Stimulated activated naive CD8-positive, alpha-beta T cell treated with anti-CD3 and anti-CD28 coated beads, Interleukin-15, Interleukin-2, amounts not matched to agents 100 U/mL and 50 U/mL, for 24 hours (primary cell): ENCODE measurements at regions not wholly inside any gene's neighbourhood (a gene's known extent, or its start where the extent isn't known, plus 50 kb on each side); places are given as distances from the start of the nearest gene placed in this dataset.

ENCODE experiments used
- ATAC-seq: fragments of 150-1000 bp; cut with Tn5 transposase; one replicate; pipeline ENCODE4 v1.10.0; 2021
- DNase-seq: peaks from one replicate; pipeline ENCODE4 v3.0.0; 2021

DNA sequence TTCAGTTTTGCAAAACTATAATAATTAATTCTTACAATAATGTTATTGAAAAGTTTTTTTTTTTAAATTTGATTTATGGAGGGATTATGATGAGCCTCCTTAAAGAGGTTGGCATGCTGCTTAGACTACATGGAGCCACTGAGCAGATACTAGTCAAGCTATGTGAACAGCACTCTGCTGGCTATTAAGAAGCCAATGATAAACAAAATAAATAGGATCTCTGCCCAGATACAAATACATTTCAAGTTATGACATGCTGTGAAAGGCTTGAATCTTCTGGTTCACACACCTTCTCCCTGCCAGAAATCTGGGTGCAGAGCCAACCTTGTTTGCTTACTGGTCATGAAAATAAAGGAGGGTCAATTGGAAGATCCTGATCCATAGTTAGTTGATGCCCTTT lies 107.4 kb upstream of the NAV3 start:
- DNase-seq (no peak), ATAC-seq (no peak)

DNA sequence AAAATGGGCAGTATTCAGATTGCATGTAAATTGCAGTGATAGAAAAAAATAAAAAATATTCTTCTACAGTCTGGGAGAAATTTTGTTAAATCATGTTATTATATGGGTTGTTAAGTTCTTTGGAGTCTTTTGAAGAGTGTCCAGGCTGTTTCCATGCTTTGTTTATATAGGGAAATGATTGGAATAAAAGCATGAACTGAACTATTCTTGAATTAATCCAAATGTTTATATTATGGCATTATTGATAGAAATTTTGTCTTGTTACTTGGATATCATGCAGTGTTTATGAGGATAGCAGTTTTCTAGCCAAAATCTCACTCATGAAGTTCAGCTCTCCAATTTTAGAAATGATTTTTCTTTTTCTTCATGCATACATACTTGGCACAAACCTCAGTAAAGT lies 108.2 kb upstream of the NAV3 start:
- DNase-seq (no peak), ATAC-seq (no peak)

DNA sequence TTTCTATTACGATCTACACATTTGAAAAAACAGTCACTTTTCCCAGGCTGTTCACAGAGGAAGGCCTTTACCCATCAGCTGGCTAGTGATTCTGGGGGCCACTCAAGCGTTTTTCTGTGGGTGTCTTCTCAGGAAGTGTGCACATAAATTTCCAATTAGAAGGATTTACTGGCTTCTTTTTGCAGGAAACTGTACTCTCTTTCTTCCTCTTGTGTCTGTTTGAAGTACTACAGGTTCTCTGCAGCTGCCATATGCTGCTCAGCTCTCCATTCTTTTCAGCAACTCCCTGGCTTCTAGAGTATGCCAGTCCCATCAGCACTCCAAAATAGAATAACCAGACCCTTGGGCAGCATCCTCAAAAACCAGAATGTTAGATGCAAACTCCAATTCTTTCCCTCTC lies 110.4 kb upstream of the NAV3 start:
- no peak for DNase-seq
- ATAC-seq = no peak

DNA sequence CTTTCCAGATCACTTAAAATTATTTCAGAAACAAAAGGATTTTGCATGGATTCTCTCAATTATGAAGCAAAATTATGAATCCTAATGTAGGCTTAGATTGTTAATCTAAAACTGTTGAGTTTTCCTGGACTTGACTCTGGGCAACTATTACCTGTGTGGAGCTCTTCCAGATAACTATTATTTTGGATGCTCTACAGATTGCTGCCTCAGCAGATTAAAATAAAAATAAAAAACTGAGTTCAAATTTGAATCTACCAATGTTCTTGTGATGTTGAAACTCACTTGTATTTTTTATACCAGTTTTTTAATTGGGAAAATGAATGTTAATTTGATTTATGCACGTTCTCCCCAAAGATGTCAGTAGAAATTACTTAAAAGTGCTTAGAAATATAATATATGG lies 120.5 kb upstream of the NAV3 start:
- no peak for ATAC-seq
- DNase-seq = no peak

DNA sequence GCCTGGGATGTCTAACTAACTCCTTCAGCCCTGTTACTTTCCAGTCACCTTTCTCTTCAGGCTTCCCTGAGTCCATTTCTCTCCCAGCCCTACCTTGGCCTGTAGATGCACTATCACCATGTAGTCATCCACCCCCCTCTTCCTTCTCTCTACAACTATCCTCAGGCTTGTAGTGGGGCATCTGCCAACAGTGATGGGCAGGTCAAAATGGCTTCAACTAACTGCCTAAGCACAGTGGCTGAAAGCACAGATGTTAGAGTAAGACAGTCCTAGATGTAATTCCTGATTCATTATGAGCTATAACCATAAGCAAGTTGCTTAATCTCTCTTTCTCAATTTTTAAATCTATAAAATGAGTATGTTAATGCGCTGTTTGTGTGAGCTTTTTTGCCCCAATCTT lies 133.6 kb upstream of the NAV3 start:
- no peak for DNase-seq
- no peak for ATAC-seq

DNA sequence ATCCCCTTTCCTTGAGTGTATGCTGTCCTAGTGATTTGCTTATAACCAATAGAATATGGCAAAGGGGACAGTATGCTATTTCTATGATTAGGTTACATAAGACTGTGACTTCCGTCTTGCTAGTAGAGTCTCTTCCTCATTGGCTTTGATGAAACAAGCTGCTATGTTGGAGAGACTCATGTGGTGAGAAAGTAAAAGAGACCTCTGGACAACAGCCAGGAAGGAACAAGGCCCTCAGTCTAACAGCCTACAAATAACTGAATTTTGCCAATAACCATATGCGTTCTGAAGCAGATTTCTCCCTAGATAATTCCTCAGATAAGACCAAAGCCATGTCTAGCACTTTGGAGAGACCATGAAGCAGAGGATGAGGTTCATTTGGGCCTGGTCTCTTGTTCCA lies 134.5 kb upstream of the NAV3 start:
- no peak for DNase-seq
- ATAC-seq = no peak

DNA sequence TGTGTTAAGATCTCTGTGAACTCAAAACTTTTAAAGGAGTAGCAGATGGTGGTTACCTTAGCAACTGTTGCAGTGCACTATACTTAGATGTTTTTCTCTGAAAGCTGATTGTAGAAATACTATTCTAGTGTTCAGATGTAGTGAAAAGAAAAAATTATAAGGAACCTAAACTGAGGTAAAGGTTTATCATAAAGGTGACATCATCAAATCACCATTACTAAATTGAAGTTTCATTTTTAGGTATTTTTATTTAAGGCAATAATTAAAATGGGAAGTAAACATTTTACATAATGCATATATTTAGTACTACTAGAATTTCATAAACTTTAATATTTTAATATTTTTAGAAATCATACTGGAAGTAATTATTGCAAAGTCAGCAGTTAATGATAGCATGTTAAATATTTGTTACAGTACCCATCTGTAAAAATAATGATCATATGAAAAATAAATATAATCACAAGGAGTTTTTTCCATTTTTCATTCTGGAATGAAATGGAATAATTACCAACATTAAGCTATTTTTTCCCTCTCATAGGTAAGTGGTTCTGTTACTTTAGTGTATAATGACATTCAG lies 141.1 kb upstream of the NAV3 start:
- no peak for ATAC-seq
- DNase-seq = no peak

DNA sequence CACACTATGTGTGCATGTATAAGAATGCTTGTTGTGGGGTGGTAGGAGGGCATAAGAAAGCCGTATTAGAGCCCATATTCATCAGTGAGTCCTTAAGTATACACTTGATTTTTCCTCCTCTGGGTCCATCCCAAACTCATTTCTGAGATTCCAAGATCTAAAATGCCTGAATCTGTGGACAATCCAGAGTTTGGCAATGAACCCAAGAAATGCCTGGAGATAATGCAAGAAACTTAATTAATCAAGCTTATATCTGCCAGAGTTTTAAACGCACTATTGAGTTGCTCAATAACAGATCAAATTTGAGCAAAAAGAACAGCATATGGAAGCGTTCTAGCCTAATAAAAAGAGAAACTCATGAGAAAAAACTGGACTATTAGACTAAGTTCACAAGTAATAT lies 143.4 kb upstream of the NAV3 start:
- DNase-seq = no peak
- no peak for ATAC-seq

DNA sequence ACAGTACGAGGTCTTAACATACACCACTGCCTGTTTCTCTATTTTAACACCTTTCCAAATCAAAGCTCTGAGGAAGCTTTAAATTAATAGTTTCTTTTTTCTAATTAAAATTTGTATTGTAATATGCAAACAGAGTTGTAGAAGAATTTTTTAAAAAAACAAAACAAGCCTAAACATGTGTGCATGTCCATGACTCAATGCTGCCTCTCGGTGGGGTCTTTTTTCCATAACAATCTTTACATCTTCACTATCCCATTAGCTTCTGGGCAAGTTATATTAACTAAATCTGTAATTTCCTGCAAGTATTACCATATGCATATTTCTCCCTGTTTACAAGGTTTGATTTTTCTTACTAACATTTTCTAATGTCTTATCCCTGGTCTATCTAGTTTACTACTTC lies 143.9 kb upstream of the NAV3 start:
- DNase-seq (no peak), ATAC-seq (no peak)

DNA sequence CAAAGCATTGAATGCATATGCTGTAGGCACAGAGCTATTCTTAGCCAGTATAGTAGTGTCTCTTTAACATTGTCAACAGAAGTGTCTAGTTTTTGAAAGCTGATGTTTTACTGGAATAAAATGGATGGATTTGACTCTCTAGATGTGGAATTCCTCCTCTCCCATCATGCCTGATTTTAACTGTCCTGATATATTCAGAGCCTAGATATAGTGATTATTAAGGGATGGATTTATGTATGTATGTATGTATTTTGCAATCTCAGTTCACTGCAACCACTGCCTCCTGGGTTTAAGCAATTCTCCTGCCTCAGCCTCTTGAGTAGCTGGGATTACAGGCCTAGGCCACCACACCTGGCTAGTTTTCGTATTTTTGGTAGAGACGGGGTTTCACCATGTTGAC lies 144.8 kb upstream of the NAV3 start:
- no peak for DNase-seq
- no peak for ATAC-seq

DNA sequence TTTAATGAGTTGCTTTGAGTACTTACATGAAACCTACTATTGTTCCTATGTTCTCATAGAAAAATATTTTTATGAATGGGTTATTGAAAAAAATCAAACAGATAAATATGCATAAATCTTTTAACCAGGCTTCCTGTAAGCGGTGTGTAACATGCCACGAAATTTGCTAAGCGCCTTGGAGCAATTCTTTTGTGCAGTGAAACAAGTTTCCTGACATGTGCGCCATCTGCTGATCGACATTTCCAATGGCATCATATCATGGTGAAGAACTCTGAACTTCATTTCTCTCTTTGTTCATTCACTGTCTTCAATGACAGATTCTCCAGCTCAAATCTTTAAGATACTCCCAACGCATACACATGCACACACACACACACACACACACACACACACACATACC lies 145.6 kb upstream of the NAV3 start:
- ATAC-seq = no peak
- no peak for DNase-seq

DNA sequence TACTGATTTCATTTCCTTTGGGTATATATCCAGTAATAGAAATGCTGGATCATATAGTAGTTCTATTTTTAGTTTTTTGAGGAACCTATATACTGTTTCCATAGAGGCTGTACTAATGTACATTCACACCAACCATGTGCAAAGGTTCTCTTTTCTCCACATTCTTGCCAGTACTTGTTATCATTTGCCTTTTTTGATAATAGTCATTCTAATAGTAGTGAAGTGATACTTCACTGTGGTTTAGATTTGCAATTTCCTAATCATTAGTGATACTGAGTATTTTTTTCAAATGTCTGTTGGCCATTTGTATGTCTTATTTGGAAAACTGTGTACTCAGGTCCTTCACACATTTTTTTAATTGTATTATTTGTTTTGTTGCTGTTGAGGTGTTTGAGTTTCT lies 148.2 kb upstream of the NAV3 start:
- no peak for ATAC-seq
- DNase-seq = no peak

DNA sequence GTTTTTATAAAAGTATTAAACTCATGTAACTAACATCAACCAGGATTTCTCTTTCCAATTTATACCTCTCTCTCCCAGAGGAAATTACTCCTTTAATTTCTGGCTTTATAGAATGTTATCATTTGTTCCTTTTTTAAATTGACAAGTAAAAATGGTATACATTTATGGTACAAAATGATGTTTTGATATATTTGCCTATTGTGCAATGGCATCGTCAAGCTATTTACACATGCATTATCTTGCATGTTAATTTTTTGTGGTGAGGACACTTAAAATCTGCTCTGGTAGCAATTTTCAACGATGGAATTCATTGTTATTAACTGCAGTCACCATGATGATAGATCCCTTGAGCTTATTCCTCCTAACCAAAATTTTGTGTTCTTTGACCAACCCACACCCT lies 149.0 kb upstream of the NAV3 start:
- DNase-seq = no peak
- no peak for ATAC-seq

DNA sequence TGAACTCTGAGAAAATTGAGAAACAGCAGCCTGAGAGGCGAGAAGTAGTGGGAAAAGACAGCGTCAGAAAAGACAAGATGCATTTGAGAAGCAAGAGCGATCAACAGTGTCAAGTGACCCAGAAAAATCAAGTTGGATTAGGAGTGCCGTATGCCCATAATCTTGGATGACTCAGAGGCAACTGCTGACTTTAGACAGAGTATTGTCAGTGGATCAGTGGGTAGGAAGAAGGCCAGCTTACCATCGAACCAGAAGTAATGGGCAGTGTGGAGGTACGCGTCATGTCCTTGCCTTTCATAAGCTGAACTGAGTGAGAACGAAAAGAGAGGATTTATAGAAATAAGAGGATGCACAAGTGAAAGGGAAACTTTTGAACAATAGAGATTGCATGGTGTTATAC lies 151.0 kb upstream of the NAV3 start:
- DNase-seq = no peak
- no peak for ATAC-seq

DNA sequence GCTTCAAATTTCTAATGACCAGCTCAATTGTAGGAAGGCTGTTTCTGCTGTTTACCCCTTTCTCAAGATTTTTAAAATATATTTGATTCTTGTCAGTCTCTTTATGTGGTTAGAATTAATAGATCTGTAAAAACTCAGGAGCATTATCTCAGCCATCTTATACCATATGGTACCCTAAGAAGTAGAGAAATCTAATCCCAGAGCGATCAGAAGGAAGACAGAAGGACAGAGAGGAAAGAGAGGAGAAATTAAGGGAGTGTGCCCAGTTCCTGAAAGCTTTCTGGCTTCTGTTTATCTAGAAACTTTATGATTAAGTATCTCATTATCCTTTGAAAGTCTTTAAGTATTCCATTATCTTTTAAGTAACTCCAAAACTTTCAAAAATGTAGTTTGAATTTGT lies 152.1 kb upstream of the NAV3 start:
- ATAC-seq (no peak), DNase-seq (no peak)

DNA sequence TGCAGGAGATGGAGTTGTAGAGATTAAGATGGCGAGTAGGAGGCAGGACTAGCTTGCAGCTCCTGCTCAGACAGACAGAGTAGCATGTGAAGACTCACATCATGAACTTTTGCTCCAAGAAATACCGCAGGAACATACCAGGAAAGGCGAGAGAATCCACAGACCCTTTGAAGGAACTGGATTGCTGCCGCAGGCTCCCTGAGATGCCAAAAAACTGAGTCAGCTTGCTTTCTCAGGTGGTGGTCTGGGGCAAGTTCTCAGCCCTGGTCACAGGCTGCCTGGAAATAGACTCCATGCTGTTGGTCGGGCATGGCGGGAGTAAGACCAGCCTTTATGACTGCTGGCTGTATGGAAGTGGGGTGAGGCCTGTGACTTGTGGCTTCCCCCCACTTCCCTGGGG lies 163.6 kb upstream of the NAV3 start:
- DNase-seq (no peak), ATAC-seq (no peak)

DNA sequence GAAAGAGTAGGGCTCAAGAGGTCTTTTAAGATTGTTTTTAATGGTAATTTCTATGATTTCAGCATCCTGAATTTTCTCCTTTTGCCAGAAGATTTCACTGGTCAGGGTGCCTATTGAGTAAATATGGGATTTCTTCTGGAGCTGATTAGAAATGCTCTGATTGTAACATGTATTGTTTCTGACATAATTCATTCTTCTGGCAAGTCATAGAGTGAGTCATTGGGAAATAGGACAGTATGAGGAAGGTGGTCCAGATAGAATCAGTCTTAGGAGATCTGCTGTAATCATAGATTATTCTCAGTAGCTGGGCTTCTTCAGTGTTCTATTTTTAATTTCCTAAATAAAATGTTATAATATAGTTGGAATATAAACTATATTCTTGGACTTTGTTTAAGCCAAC lies 182.0 kb upstream of the NAV3 start:
- DNase-seq (no peak), ATAC-seq (no peak)

DNA sequence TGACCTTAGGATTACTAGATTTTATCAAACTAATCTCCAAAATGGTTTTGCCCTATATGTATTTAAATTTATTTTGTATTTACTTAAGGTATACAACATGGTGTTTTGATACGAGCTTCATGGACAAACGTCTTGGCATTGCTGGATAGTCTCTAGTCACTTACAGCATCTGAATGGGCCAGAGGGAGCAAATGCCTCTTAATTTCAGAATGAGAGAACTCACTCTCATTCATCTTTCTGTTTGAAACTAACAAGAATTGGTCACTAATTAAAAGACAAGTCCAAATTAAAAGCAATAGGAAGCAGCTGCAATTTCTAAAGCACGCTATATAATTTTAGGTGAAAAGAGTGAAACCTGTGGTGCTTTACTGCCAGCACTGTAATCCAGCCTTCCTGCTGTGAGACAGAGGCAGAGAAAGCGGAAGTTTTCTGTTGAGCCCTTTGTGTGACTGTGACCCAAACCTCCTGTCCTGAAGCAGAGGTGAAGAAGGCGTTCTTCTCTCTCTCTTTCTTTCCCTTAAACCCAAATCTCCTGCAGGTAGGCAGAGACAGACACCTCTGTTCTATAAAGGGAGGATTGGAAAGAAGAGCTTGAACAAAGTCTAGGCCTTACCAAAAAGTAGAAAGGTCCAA lies 184.6 kb upstream of the NAV3 start:
- no peak for DNase-seq
- no peak for ATAC-seq

DNA sequence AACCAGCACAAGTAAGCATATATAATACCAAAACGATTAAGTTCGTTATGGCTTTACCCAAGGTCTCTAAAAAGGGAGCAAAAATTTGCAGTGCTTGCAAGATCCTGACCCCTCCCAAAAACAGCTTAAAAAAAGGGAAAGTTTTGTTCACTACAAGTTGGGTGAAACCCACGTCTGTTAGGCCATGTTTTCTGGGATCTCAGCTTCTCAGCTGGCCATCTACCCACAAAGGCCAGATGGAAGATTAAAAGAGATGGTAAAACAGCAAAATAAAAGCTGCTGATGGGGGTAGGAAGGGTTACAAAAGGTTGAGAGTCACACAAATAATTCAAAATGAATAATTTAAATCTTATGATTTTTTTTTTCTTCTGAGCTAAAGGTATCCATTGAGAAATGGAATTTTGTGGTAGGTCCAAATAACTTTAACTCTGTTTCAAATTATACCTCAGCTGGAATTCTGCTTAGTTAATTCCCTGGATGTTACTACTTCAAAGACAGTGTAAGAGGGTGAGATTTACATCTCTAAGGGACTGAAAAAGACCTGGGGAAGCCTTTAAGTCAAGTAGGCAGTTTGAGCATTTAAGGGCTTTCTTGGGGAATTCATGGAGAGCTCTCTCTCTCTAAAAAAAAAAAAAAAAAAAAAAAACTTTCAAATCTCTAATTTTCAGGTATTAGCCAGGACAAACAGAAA lies 185.6 kb upstream of the NAV3 start:
- no peak for ATAC-seq
- DNase-seq = no peak

DNA sequence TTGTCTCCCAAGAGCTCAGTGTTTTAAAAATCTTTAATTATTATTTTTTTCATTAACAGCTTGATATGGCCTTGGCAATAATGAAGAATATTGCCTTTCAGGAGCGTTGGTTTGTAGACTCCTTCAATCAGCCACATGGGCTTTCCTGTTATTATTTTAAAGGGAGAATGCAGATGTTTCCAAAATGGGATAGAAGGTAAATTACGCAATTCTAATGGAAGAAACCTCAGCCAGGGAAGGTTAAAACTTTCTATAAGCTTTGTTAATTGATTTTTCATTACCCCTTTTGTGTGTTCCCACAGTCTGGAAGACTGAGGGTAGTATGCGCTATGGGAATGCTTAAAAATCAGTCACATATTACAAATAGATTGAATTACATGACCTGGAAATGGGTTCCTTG lies 188.4 kb upstream of the NAV3 start:
- ATAC-seq (no peak), DNase-seq (no peak)

DNA sequence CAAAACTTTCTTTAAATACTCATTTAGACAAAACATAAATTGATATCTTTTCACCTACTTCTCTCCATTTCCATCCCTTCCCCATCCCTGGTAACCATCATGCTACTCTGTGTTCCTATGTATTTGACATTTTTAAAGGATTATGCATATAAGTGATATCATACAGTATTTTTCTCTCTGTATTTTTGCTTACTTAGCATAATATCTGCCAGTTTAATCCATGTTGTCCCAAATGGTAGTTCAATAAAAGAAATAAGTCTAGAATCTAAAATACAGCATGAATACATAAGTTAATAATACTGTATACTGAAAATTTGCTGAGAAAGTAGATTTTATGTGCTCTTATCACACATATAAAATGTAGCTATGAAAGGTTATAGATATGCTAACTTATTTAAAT lies 190.3 kb upstream of the NAV3 start:
- ATAC-seq (no peak), DNase-seq (no peak)

DNA sequence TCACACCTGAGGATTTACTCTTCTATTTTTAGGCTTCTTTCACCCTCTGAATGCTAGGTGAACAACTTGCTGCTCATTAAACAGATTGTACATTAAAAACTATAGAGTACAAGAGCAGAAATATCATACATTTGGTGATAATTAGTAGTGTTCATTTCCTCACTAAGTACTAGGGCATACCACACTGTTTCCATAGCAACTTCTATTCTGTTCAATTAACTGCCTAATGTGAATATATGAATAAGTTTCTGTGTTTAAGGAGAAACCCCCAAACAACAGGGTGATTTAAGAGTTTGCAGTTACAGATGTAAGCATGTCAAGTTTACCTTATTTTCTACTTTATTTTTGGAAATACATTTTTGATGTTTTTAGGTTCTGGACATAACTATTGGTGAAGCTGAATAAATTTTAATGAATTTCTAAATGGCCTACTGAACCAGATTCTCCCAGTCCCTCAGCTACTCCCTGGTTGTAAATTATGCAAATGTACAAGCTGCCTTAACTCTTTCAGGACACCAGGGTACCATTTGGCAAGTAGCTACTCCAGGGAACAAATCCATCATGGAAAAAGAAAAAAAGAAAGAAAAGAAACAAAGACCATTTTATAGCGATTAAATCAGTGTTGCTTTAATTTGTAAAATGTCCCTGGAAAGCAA lies 199.8 kb upstream of the NAV3 start:
- ATAC-seq = no peak
- DNase-seq = no peak

DNA sequence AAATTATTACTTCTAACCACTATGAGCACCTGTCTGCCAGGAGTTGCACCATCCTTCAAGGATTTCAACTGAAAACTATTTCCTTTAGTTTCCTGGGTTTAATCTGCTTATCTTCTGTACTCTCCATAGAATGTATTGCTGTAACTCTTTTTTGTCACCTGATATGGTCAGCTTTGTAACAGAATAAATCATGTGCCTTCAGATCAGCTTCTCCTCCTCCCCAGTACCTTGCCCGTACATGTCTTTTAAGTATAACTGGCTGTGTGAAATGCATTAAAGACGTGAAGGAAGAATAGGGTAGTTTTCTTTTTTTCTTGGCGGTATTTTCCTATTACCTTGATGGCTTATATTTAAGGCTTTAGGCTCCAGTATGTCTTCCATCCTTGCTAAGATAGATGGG lies 200.3 kb upstream of the NAV3 start:
- ATAC-seq = no peak
- DNase-seq = no peak

DNA sequence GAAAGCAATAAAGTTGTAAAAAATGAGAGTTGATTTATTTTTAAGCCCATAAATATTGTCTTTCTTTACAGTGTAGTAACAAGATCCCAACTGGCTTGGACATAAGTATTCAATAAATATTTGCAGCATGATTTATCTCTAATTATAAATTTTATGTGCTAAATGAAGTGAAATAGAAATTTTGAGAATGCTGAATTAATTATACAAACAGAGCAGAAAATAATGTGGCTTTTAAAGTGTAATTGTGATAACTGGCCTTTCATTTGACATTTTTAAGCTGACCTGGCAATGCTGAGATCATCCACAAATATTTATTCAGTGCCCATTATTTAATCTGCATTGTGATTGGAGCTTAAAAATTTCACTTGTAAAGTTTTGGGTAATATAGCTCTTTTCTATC lies 201.6 kb upstream of the NAV3 start:
- ATAC-seq = no peak
- no peak for DNase-seq
